HepG2 (cell line): ENCODE measurements at regions not wholly inside any gene's neighbourhood (a gene's known extent, or its start where the extent isn't known, plus 50 kb on each side); places are given as distances from the start of the nearest gene placed in this dataset.
A peak's percentile ranks its signal among the peaks of the same experiment; 100 is the strongest.

Experiments used
- CREM ChIP-seq, 2 experiments: sonication (generic) in 1 of 2; formaldehyde crosslinking in 1 of 2; IDR thresholded peaks; 2 replicates each; pipeline versions ENCODE4 v1.4.0 to v1.6.1; 2016 to 2020; ENCODE audit warnings: antibody characterized with exemption in 1 of 2, mild to moderate bottlenecking in 1 of 2, missing genetic modification reagents in 1 of 2
- HES4 ChIP-seq: sonication (generic); formaldehyde crosslinking; IDR thresholded peaks from 2 replicates; pipeline ENCODE4 v1.9.0; 2021; ENCODE audit warnings: mild to moderate bottlenecking, missing genetic modification reagents, borderline replicate concordance
- MBD4 ChIP-seq: IDR thresholded peaks from 2 replicates; pipeline ENCODE4 v1.6.1; 2012; ENCODE audit warnings: low read length, inconsistent platforms, borderline replicate concordance
- NR2C2 ChIP-seq: sonication (generic); formaldehyde crosslinking; IDR thresholded peaks from 2 replicates; pipeline ENCODE4 v1.4.0; 2020; ENCODE audit warnings: missing genetic modification reagents, mild to moderate bottlenecking, moderate library complexity, borderline replicate concordance
- RAD51 ChIP-seq: fragments of 450-650 bp; IDR thresholded peaks from 2 replicates; pipeline ENCODE4 v1.6.1; 2016; ENCODE audit warnings: borderline replicate concordance
- SIN3B ChIP-seq: fragments of 150-350 bp; IDR thresholded peaks from 2 replicates; pipeline ENCODE4 v1.6.1; 2014; ENCODE audit warnings: low read length
- SMAD3 ChIP-seq: sonication (generic); formaldehyde crosslinking; IDR thresholded peaks from 2 replicates; pipeline ENCODE4 v1.4.0; 2020; ENCODE audit warnings: missing genetic modification reagents
- SMYD3 ChIP-seq: sonication (generic); formaldehyde crosslinking; IDR thresholded peaks from 2 replicates; pipeline ENCODE4 v1.8.1; 2023; ENCODE audit warnings: mild to moderate bottlenecking, missing genetic modification reagents
- THAP11 ChIP-seq: IDR thresholded peaks from 2 replicates; pipeline ENCODE4 v1.6.1; 2016; ENCODE audit warnings: missing biosample characterization, missing genetic modification reagents
- XBP1 ChIP-seq: sonication (generic); formaldehyde crosslinking; IDR thresholded peaks from 2 replicates; pipeline ENCODE4 v1.5.0; 2020; ENCODE audit warnings: missing genetic modification reagents
- ZKSCAN5 ChIP-seq: sonication (generic); formaldehyde crosslinking; IDR thresholded peaks from 2 replicates; pipeline ENCODE4 v1.5.1; 2020; ENCODE audit warnings: mild to moderate bottlenecking, missing genetic modification reagents
- ZNF234 ChIP-seq: sonication (generic); formaldehyde crosslinking; conservative IDR thresholded peaks from 2 replicates; pipeline ENCODE4 v1.5.1; 2020; ENCODE audit warnings: mild to moderate bottlenecking, missing genetic modification reagents
- ZNF292 ChIP-seq: sonication (generic); formaldehyde crosslinking; IDR thresholded peaks from 2 replicates; pipeline ENCODE4 v1.8.1; 2022; ENCODE audit warnings: mild to moderate bottlenecking, low read depth, missing genetic modification reagents, borderline replicate concordance
- ZNF326 ChIP-seq: sonication (generic); formaldehyde crosslinking; IDR thresholded peaks from 2 replicates; pipeline ENCODE4 v1.4.0; 2020; ENCODE audit warnings: missing genetic modification reagents, borderline replicate concordance
- ZSCAN31 ChIP-seq: sonication (generic); formaldehyde crosslinking; IDR thresholded peaks from 2 replicates; pipeline ENCODE4 v1.5.0; 2020; ENCODE audit warnings: low read depth, mild to moderate bottlenecking, missing genetic modification reagents
- TF ChIP-seq, protein P1 (sequence below): sonication (generic); formaldehyde crosslinking; IDR thresholded peaks from 2 replicates; pipeline ENCODE4 v1.5.0; 2020; ENCODE audit warnings: mild to moderate bottlenecking, missing genetic modification reagents
- TF ChIP-seq, protein P2 (sequence below): sonication (generic); formaldehyde crosslinking; IDR thresholded peaks from 2 replicates; pipeline ENCODE4 v1.5.1; 2020; ENCODE audit warnings: mild to moderate bottlenecking, missing genetic modification reagents, borderline replicate concordance
- TF ChIP-seq, protein P3 (sequence below): sonication (generic); formaldehyde crosslinking; IDR thresholded peaks from 2 replicates; pipeline ENCODE4 v1.5.1; 2020; ENCODE audit warnings: mild to moderate bottlenecking, missing genetic modification reagents, borderline replicate concordance
- TF ChIP-seq, protein P4 (sequence below): sonication (generic); formaldehyde crosslinking; IDR thresholded peaks from 2 replicates; pipeline ENCODE4 v1.9.0; 2022; ENCODE audit warnings: missing genetic modification reagents, mild to moderate bottlenecking, borderline replicate concordance

DNA sequence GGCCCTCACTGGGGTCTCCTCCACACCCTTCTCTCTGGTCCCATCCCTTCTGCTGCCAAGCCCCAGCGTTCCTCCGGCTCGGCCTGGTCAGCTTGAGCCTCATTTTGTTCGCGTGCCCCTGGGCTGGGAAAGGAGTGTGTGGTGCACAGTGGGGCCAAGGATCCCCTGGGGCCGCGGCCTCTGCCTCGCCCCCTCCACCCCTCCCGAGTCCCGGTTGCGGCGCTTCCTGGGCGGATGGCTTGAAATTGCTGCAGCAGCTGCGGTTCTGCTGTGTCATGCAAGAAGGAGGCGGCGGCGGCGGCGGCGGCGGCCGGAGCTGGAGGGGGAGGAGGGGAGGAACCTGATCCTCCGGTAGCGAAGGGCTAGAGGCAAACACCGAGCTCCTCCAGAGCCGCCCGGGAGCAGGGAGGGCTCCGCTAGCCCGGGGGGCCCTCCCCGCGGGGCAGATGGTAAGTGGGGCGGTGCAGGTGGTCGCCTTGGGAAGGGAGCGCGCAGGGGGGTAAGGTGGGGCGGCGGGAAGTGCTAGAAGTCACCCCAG is 217.8 kb upstream of the MKLN1 start (continued):
- TF ChIP-seq CREM (IDR thresholded peaks at IDR 0.05) (no peak), CREM (CRISPR knock-in tag; IDR thresholded peaks at IDR 0.05) (no peak), HES4 (CRISPR knock-in tag) (no peak), MBD4 (no peak), ZNF326 (CRISPR knock-in tag) (no peak), SMAD3 (no peak), XBP1 (CRISPR knock-in tag) (no peak), RAD51 (no peak), SIN3B (no peak), NR2C2 (CRISPR knock-in tag) (peak; percentile 29; the same call in 1 of the 2 replicates), THAP11 (CRISPR knock-in tag) (no peak), ZSCAN31 (CRISPR knock-in tag) (0 out of 2 replicates have a peak, but pooled peaks have one; percentile 49), ZNF292 (CRISPR knock-in tag) (peak; percentile 82; the same call in 1 of the 2 replicates), SMYD3 (no peak), ZKSCAN5 (no peak), ZNF234 (CRISPR knock-in tag) (no peak)
- TF ChIP-seq, protein P1, sequence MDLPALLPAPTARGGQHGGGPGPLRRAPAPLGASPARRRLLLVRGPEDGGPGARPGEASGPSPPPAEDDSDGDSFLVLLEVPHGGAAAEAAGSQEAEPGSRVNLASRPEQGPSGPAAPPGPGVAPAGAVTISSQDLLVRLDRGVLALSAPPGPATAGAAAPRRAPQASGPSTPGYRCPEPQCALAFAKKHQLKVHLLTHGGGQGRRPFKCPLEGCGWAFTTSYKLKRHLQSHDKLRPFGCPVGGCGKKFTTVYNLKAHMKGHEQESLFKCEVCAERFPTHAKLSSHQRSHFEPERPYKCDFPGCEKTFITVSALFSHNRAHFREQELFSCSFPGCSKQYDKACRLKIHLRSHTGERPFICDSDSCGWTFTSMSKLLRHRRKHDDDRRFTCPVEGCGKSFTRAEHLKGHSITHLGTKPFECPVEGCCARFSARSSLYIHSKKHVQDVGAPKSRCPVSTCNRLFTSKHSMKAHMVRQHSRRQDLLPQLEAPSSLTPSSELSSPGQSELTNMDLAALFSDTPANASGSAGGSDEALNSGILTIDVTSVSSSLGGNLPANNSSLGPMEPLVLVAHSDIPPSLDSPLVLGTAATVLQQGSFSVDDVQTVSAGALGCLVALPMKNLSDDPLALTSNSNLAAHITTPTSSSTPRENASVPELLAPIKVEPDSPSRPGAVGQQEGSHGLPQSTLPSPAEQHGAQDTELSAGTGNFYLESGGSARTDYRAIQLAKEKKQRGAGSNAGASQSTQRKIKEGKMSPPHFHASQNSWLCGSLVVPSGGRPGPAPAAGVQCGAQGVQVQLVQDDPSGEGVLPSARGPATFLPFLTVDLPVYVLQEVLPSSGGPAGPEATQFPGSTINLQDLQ (CRISPR knock-in tag) = no peak
- TF ChIP-seq, protein P2, sequence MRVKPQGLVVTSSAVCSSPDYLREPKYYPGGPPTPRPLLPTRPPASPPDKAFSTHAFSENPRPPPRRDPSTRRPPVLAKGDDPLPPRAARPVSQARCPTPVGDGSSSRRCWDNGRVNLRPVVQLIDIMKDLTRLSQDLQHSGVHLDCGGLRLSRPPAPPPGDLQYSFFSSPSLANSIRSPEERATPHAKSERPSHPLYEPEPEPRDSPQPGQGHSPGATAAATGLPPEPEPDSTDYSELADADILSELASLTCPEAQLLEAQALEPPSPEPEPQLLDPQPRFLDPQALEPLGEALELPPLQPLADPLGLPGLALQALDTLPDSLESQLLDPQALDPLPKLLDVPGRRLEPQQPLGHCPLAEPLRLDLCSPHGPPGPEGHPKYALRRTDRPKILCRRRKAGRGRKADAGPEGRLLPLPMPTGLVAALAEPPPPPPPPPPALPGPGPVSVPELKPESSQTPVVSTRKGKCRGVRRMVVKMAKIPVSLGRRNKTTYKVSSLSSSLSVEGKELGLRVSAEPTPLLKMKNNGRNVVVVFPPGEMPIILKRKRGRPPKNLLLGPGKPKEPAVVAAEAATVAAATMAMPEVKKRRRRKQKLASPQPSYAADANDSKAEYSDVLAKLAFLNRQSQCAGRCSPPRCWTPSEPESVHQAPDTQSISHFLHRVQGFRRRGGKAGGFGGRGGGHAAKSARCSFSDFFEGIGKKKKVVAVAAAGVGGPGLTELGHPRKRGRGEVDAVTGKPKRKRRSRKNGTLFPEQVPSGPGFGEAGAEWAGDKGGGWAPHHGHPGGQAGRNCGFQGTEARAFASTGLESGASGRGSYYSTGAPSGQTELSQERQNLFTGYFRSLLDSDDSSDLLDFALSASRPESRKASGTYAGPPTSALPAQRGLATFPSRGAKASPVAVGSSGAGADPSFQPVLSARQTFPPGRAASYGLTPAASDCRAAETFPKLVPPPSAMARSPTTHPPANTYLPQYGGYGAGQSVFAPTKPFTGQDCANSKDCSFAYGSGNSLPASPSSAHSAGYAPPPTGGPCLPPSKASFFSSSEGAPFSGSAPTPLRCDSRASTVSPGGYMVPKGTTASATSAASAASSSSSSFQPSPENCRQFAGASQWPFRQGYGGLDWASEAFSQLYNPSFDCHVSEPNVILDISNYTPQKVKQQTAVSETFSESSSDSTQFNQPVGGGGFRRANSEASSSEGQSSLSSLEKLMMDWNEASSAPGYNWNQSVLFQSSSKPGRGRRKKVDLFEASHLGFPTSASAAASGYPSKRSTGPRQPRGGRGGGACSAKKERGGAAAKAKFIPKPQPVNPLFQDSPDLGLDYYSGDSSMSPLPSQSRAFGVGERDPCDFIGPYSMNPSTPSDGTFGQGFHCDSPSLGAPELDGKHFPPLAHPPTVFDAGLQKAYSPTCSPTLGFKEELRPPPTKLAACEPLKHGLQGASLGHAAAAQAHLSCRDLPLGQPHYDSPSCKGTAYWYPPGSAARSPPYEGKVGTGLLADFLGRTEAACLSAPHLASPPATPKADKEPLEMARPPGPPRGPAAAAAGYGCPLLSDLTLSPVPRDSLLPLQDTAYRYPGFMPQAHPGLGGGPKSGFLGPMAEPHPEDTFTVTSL (CRISPR knock-in tag) = no peak
- TF ChIP-seq, protein P3, sequence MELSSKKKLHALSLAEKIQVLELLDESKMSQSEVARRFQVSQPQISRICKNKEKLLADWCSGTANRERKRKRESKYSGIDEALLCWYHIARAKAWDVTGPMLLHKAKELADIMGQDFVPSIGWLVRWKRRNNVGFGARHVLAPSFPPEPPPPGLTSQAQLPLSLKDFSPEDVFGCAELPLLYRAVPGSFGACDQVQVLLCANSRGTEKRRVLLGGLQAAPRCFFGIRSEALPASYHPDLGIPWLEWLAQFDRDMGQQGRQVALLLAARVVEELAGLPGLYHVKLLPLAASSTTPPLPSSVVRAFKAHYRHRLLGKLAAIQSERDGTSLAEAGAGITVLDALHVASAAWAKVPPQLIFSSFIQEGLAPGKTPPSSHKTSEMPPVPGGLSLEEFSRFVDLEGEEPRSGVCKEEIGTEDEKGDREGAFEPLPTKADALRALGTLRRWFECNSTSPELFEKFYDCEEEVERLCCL = no peak
- TF ChIP-seq, protein P4, sequence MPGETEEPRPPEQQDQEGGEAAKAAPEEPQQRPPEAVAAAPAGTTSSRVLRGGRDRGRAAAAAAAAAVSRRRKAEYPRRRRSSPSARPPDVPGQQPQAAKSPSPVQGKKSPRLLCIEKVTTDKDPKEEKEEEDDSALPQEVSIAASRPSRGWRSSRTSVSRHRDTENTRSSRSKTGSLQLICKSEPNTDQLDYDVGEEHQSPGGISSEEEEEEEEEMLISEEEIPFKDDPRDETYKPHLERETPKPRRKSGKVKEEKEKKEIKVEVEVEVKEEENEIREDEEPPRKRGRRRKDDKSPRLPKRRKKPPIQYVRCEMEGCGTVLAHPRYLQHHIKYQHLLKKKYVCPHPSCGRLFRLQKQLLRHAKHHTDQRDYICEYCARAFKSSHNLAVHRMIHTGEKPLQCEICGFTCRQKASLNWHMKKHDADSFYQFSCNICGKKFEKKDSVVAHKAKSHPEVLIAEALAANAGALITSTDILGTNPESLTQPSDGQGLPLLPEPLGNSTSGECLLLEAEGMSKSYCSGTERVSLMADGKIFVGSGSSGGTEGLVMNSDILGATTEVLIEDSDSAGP (CRISPR knock-in tag) = peak; percentile 80; the same call in 1 of the 2 replicates
